Endodermal cell (in vitro differentiated cells): ENCODE measurements at regions not wholly inside any gene's neighbourhood (a gene's known extent, or its start where the extent isn't known, plus 50 kb on each side); places are given as distances from the start of the nearest gene placed in this dataset.

Source experiments
- DNase-seq: peaks from one replicate; pipeline ENCODE4 v3.0.0-alpha.2; 2017
- H3K27ac ChIP-seq: 2 replicates; pipeline ENCODE4 v1.5.1; 2013; ENCODE audit warnings: mild to moderate bottlenecking, low read depth, low read length, moderate library complexity
- H3K27me3 ChIP-seq: 2 replicates; pipeline ENCODE4 v1.6.1; 2013; ENCODE audit warnings: mild to moderate bottlenecking, low read length, moderate library complexity; ENCODE audit not compliant: insufficient read depth, control insufficient read depth, poor library complexity, severe bottlenecking
- H3K36me3 ChIP-seq: 2 replicates; pipeline ENCODE4 v1.7.0; 2013; ENCODE audit warnings: mild to moderate bottlenecking, low read length, moderate library complexity; ENCODE audit not compliant: control insufficient read depth, insufficient read depth
- H3K4me1 ChIP-seq: one replicate; pipeline ENCODE4 v1.7.0; 2013; ENCODE audit warnings: low read length; ENCODE audit not compliant: control insufficient read depth, insufficient read depth
- H3K4me3 ChIP-seq: 2 replicates; pipeline ENCODE4 v1.5.1; 2013; ENCODE audit warnings: mild to moderate bottlenecking, low read length, moderate library complexity
- H3K9ac ChIP-seq: 2 replicates; pipeline ENCODE4 v1.6.1; 2013; ENCODE audit warnings: mild to moderate bottlenecking, low read length, moderate library complexity; ENCODE audit not compliant: poor library complexity, severe bottlenecking; ENCODE audit errors: extremely low read depth
- H3K9me3 ChIP-seq: 2 replicates; pipeline ENCODE4 v1.6.1; 2013; ENCODE audit warnings: mild to moderate bottlenecking, low read length, moderate library complexity; ENCODE audit not compliant: control insufficient read depth
- H3K27ac Mint-ChIP-seq: 2 replicates; pipeline ENCODE4 v1.8.0; 2020; ENCODE audit warnings: mixed read lengths
- H3K27me3 Mint-ChIP-seq: 2 replicates; pipeline ENCODE4 v1.8.0; 2021; ENCODE audit warnings: mild to moderate bottlenecking, mixed read lengths; ENCODE audit not compliant: insufficient read depth
- H3K36me3 Mint-ChIP-seq: 2 replicates; pipeline ENCODE4 v1.8.0; 2020; ENCODE audit warnings: low read depth, mixed read lengths
- H3K4me1 Mint-ChIP-seq: 2 replicates; pipeline ENCODE4 v1.8.0; 2020; ENCODE audit warnings: mixed read lengths
- H3K4me3 Mint-ChIP-seq: 2 replicates; pipeline ENCODE4 v1.8.0; 2020; ENCODE audit warnings: mild to moderate bottlenecking, moderate library complexity, mixed read lengths
- H3K9me3 Mint-ChIP-seq: 2 replicates; pipeline ENCODE4 v1.8.0; 2020; ENCODE audit warnings: mild to moderate bottlenecking, mixed read lengths
- CTCF ChIP-seq: fragments of 200-600 bp; sonication (generic); conservative IDR thresholded peaks from 2 replicates; pipeline ENCODE4 v1.5.0; 2021; ENCODE audit warnings: antibody characterized with exemption, mild to moderate bottlenecking
- WGBS, 2 experiments: methylation state at CpG; one replicate each; pipeline versions ENCODE4 v1.1.5 to v1.1.7; 2013; ENCODE audit warnings: missing lambda C conversion rate in 2 of 2, mixed read lengths in 1 of 2; ENCODE audit not compliant: insufficient coverage in 1 of 2, insufficient read length in 1 of 2; 5-methylcytosine and 5-hydroxymethylcytosine counted together

GRCh38 chr10:129055986-129056385, 411.1 kb upstream of the MGMT start:
- no peaks in the 10 kb centered on the region for H3K4me1 ChIP-seq
- Mint-ChIP-seq H3K9me3 (no peaks in the 10 kb centered on the region), H3K4me1 (no peaks in the 10 kb centered on the region), H3K36me3 (no peaks in the 10 kb centered on the region), H3K4me3 (no peak overlapping the region), H3K27me3 (peaks cover 3% of the 10 kb centered on the region), H3K27ac (no peak overlapping the region)
- H3K9me3 ChIP-seq: no peaks in the 10 kb centered on the region
- H3K4me3 ChIP-seq: no peak overlapping the region
- TF ChIP-seq CTCF: no peak
- no peak overlapping the region for H3K9ac ChIP-seq
- H3K27ac ChIP-seq: no peak overlapping the region
- WGBS, 2 experiments: 88 to 93% methylated on average over 11 to 17 of the region's 17 CpGs
- H3K27me3 ChIP-seq: no peaks in the 10 kb centered on the region
- no peaks in the 10 kb centered on the region for H3K36me3 ChIP-seq
- no peak for DNase-seq

- Mint-ChIP-seq H3K36me3 (no peaks in the 10 kb centered on the region), H3K9me3 (no peaks in the 10 kb centered on the region), H3K27me3 (peaks cover 3% of the 10 kb centered on the region), H3K4me3 (no peak overlapping the region), H3K27ac (no peak overlapping the region), H3K4me1 (no peaks in the 10 kb centered on the region)
- no peaks in the 10 kb centered on the region for H3K9me3 ChIP-seq
- no peak overlapping the region for H3K27ac ChIP-seq
- WGBS, 2 experiments: 92 to 93% methylated on average over 18 to 25 of the region's 25 CpGs
- TF ChIP-seq CTCF: no peak
- no peaks in the 10 kb centered on the region for H3K36me3 ChIP-seq
- H3K4me3 ChIP-seq: no peak overlapping the region
- H3K9ac ChIP-seq: no peak overlapping the region
- no peaks in the 10 kb centered on the region for H3K27me3 ChIP-seq
- DNase-seq: peak; percentile 25
- H3K4me1 ChIP-seq: no peaks in the 10 kb centered on the region
These were observed 410.0 kb upstream of the MGMT start for GRCh38 chr10:129056734-129057689.

- no peaks in the 10 kb centered on the region for H3K27me3 ChIP-seq
- H3K9me3 ChIP-seq: no peaks in the 10 kb centered on the region
- H3K9me3 Mint-ChIP-seq: no peaks in the 10 kb centered on the region
- no peak overlapping the region for H3K27ac ChIP-seq
- TF ChIP-seq CTCF: no peak
- H3K36me3 ChIP-seq: no peaks in the 10 kb centered on the region
- 94 to 95% methylated on average over 9 to 15 of the region's 15 CpGs for WGBS, 2 experiments
- H3K4me3 ChIP-seq: no peak overlapping the region
- H3K27me3 Mint-ChIP-seq: peaks cover 3% of the 10 kb centered on the region
- H3K36me3 Mint-ChIP-seq: no peaks in the 10 kb centered on the region
- no peak overlapping the region for H3K27ac Mint-ChIP-seq
- DNase-seq: peak; percentile 27
- no peaks in the 10 kb centered on the region for H3K4me1 ChIP-seq
- no peak overlapping the region for H3K4me3 Mint-ChIP-seq
- no peak overlapping the region for H3K9ac ChIP-seq
- peaks cover 6% of the 10 kb centered on the region for H3K4me1 Mint-ChIP-seq
These were observed 409.0 kb upstream of the MGMT start for GRCh38 chr10:129057856-129058663.
